H9 (cell line): ENCODE measurements at regions not wholly inside any gene's neighbourhood (a gene's known extent, or its start where the extent isn't known, plus 50 kb on each side); places are given as distances from the start of the nearest gene placed in this dataset.

Experiments
- DNase-seq: peaks from one replicate; pipeline ENCODE4 v3.0.0-alpha.2; 2017
- H2AFZ ChIP-seq: one replicate; pipeline ENCODE4 v1.6.1; 2013; ENCODE audit warnings: mild to moderate bottlenecking, low read length, control low read depth, moderate library complexity
- H2AK5ac ChIP-seq: 2 replicates; pipeline ENCODE4 v1.6.1; 2013; ENCODE audit warnings: low read length, control low read depth, mixed read lengths; ENCODE audit not compliant: insufficient read length
- H2BK120ac ChIP-seq: one replicate; pipeline ENCODE4 v1.6.1; 2013; ENCODE audit warnings: low read depth, mild to moderate bottlenecking, low read length, control low read depth, inconsistent platforms; ENCODE audit not compliant: poor library complexity, severe bottlenecking
- H2BK12ac ChIP-seq: 2 replicates; pipeline ENCODE4 v1.6.1; 2013; ENCODE audit warnings: low read length, control low read depth, mixed read lengths, low read depth; ENCODE audit not compliant: insufficient read length
- H2BK15ac ChIP-seq: 2 replicates; pipeline ENCODE4 v1.6.1; 2013; ENCODE audit warnings: low read depth, low read length, control low read depth
- H2BK20ac ChIP-seq: one replicate; pipeline ENCODE4 v1.6.1; 2013; ENCODE audit warnings: low read depth, mild to moderate bottlenecking, low read length, control low read depth, inconsistent platforms; ENCODE audit not compliant: poor library complexity, severe bottlenecking
- H2BK5ac ChIP-seq: 2 replicates; pipeline ENCODE4 v1.6.1; 2013; ENCODE audit warnings: low read length, control low read depth, mixed read lengths; ENCODE audit not compliant: insufficient read length
- H3K14ac ChIP-seq: 2 replicates; pipeline ENCODE4 v1.6.1; 2013; ENCODE audit warnings: low read length, control low read depth; ENCODE audit not compliant: insufficient read depth
- H3K18ac ChIP-seq: 2 replicates; pipeline ENCODE4 v1.6.1; 2013; ENCODE audit warnings: low read depth, mild to moderate bottlenecking, mixed read lengths, low read length, control low read depth; ENCODE audit not compliant: insufficient read length
- H3K23ac ChIP-seq: 2 replicates; pipeline ENCODE4 v1.6.1; 2013; ENCODE audit warnings: low read length, control low read depth, mixed read lengths, low read depth; ENCODE audit not compliant: insufficient read length
- H3K23me2 ChIP-seq: 2 replicates; pipeline ENCODE4 v1.6.1; 2013; ENCODE audit warnings: low read depth, mild to moderate bottlenecking, mixed read lengths, low read length, control low read depth; ENCODE audit not compliant: insufficient read length, poor library complexity, severe bottlenecking
- H3K27ac ChIP-seq: 2 replicates; pipeline ENCODE4 v1.5.1; 2013; ENCODE audit warnings: low read length, control low read depth, mixed read lengths, low read depth; ENCODE audit not compliant: insufficient read length
- H3K27me3 ChIP-seq: 2 replicates; pipeline ENCODE4 v1.6.1; 2013; ENCODE audit warnings: low read length, control low read depth, inconsistent platforms; ENCODE audit not compliant: insufficient read depth
- H3K4ac ChIP-seq: 2 replicates; pipeline ENCODE4 v1.6.1; 2013; ENCODE audit warnings: low read depth, mild to moderate bottlenecking, control low read depth, inconsistent platforms, low read length, moderate library complexity
- H3K4me1 ChIP-seq: 2 replicates; pipeline ENCODE4 v1.6.1; 2013; ENCODE audit warnings: low read length, control low read depth, inconsistent platforms; ENCODE audit not compliant: insufficient read depth
- H3K4me2 ChIP-seq: 2 replicates; pipeline ENCODE4 v1.6.1; 2013; ENCODE audit warnings: low read length, control low read depth, mixed read lengths; ENCODE audit not compliant: insufficient read length, insufficient read depth
- H3K56ac ChIP-seq: 2 replicates; pipeline ENCODE4 v1.6.1; 2013; ENCODE audit warnings: low read depth, mild to moderate bottlenecking, mixed read lengths, low read length, control low read depth; ENCODE audit not compliant: insufficient read length
- H3K79me1 ChIP-seq: 2 replicates; pipeline ENCODE4 v1.6.1; 2013; ENCODE audit warnings: low read depth, mild to moderate bottlenecking, moderate library complexity, low read length, control low read depth, inconsistent platforms; ENCODE audit not compliant: insufficient read depth, poor library complexity, severe bottlenecking
- H3K79me2 ChIP-seq: 2 replicates; pipeline ENCODE4 v1.6.1; 2013; ENCODE audit warnings: low read length, control low read depth, inconsistent platforms; ENCODE audit not compliant: insufficient read depth
- H3K9ac ChIP-seq: 2 replicates; pipeline ENCODE4 v1.6.1; 2013; ENCODE audit warnings: low read length, control low read depth, mixed read lengths; ENCODE audit not compliant: insufficient read length; ENCODE audit errors: extremely low read depth
- H3K9me3 ChIP-seq: one replicate; pipeline ENCODE4 v1.6.1; 2013; ENCODE audit warnings: low read depth, low read length, inconsistent platforms; ENCODE audit not compliant: control insufficient read depth
- H3T11ph ChIP-seq: one replicate; pipeline ENCODE4 v1.6.1; 2013; ENCODE audit warnings: mild to moderate bottlenecking, low read length, control low read depth, inconsistent platforms
- H4K20me1 ChIP-seq: one replicate; pipeline ENCODE4 v1.6.1; 2013; ENCODE audit not compliant: control insufficient read depth, insufficient read length, insufficient read depth
- H4K5ac ChIP-seq: 2 replicates; pipeline ENCODE4 v1.6.1; 2013; ENCODE audit warnings: low read depth, mild to moderate bottlenecking, mixed read lengths, low read length, control low read depth; ENCODE audit not compliant: insufficient read length
- H4K8ac ChIP-seq: replicated peaks from 2 replicates; pipeline ENCODE4 v1.6.1; 2013; ENCODE audit warnings: low read length, control low read depth, mixed read lengths, low read depth; ENCODE audit not compliant: insufficient read length
- H4K91ac ChIP-seq: 2 replicates; pipeline ENCODE4 v1.6.1; 2013; ENCODE audit warnings: low read depth, mild to moderate bottlenecking, moderate library complexity, mixed read lengths, low read length, control low read depth; ENCODE audit not compliant: insufficient read length
- H3K27ac Mint-ChIP-seq, 3 experiments: 2 replicates in 2 of 3; 3 replicates in 1 of 3; pipeline ENCODE4 v1.8.0; 2020 to 2021; ENCODE audit warnings: mixed read lengths in 3 of 3, mild to moderate bottlenecking in 1 of 3, moderate library complexity in 1 of 3
- H3K27me3 Mint-ChIP-seq: 2 replicates; pipeline ENCODE4 v1.8.0; 2021; ENCODE audit warnings: low read depth, mild to moderate bottlenecking, moderate library complexity, mixed read lengths
- H3K36me3 Mint-ChIP-seq, 3 experiments: 2 replicates in 2 of 3; 3 replicates in 1 of 3; pipeline ENCODE4 v1.8.0; 2020 to 2021; ENCODE audit warnings: low read depth in 3 of 3, mixed read lengths in 3 of 3; ENCODE audit not compliant: insufficient read depth in 1 of 3
- H3K4me1 Mint-ChIP-seq, 2 experiments: 2 replicates each; pipeline ENCODE4 v1.8.0; 2020; ENCODE audit warnings: mixed read lengths in 2 of 2
- H3K4me3 Mint-ChIP-seq, 2 experiments: 2 replicates in 1 of 2; 3 replicates in 1 of 2; pipeline ENCODE4 v1.8.0; 2020 to 2021; ENCODE audit warnings: mild to moderate bottlenecking in 2 of 2, mixed read lengths in 2 of 2, moderate library complexity in 1 of 2
- H3K9me3 Mint-ChIP-seq, 2 experiments: 2 replicates in 1 of 2; 3 replicates in 1 of 2; pipeline ENCODE4 v1.8.0; 2020; ENCODE audit warnings: mild to moderate bottlenecking in 2 of 2, mixed read lengths in 2 of 2, moderate library complexity in 1 of 2
- WGBS: extraction: QIAGEN DNeasy Blood & Tissue Kit; methylation state at CpG from one replicate; pipeline ENCODE4 v1.1.7; 2013; ENCODE audit warnings: missing lambda C conversion rate, low lambda C conversion rate, mixed read lengths; ENCODE audit not compliant: insufficient read length; ENCODE audit errors: extremely low coverage; 5-methylcytosine and 5-hydroxymethylcytosine counted together
- TF ChIP-seq, protein P1 (sequence below): fragments of 200-600 bp; sonication (generic); conservative IDR thresholded peaks from 3 replicates; pipeline ENCODE4 v1.8.0; 2021; ENCODE audit warnings: antibody characterized with exemption, mild to moderate bottlenecking

DNA sequence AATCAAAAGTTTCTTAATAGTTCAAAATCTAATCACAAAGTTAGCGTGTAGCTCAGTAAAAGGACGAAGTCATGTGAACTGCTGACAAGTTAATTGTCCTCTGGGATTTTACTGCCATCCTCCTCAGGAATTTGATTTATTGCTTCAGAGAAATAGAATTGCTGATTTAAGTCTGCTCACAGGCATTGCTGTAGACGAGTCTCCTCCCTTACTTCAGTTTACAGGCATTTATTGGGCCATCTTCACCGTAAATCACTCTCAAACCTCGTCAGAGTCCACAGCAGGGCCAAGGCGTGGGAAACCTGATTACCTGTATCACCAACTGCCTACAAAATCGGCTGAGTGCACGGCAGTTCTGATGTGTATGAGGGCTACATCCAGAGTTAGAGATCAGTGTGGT is 119.1 kb upstream of the PDE10A start:
- Histone ChIP-seq H2BK20ac (no peak overlapping the region), H3K79me1 (no peaks in the 10 kb centered on the region), H3K56ac (no peak overlapping the region), H3K4me1 (no peaks in the 10 kb centered on the region), H2BK120ac (no peak overlapping the region), H2BK5ac (no peak overlapping the region), H3K9ac (no peak overlapping the region), H3K79me2 (no peaks in the 10 kb centered on the region), H3K4me2 (no peak overlapping the region), H3K27me3 (no peaks in the 10 kb centered on the region), H3K23ac (no peak overlapping the region), H4K8ac (no peak overlapping the region), H3K9me3 (no peaks in the 10 kb centered on the region), H4K5ac (no peak overlapping the region), H2BK12ac (no peak overlapping the region), H3K23me2 (no peaks in the 10 kb centered on the region), H3T11ph (no peak overlapping the region), H3K27ac (no peak overlapping the region), H3K14ac (no peak overlapping the region), H2AK5ac (no peak overlapping the region), H4K20me1 (no peaks in the 10 kb centered on the region), H3K18ac (no peak overlapping the region), H2BK15ac (no peak overlapping the region), H2AFZ (no peak overlapping the region), H4K91ac (no peak overlapping the region), H3K4ac (no peak overlapping the region)
- H3K9me3 Mint-ChIP-seq: no peaks in the 10 kb centered on the region
- TF ChIP-seq, protein P1, sequence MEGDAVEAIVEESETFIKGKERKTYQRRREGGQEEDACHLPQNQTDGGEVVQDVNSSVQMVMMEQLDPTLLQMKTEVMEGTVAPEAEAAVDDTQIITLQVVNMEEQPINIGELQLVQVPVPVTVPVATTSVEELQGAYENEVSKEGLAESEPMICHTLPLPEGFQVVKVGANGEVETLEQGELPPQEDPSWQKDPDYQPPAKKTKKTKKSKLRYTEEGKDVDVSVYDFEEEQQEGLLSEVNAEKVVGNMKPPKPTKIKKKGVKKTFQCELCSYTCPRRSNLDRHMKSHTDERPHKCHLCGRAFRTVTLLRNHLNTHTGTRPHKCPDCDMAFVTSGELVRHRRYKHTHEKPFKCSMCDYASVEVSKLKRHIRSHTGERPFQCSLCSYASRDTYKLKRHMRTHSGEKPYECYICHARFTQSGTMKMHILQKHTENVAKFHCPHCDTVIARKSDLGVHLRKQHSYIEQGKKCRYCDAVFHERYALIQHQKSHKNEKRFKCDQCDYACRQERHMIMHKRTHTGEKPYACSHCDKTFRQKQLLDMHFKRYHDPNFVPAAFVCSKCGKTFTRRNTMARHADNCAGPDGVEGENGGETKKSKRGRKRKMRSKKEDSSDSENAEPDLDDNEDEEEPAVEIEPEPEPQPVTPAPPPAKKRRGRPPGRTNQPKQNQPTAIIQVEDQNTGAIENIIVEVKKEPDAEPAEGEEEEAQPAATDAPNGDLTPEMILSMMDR: no peak
- WGBS: no CpG with 5 or more reads among the region's 8 CpGs
- H3K4me1 Mint-ChIP-seq: peaks cover 4 to 9% of the 10 kb centered on the region in 2 experiments
- no peak for DNase-seq
- H3K27me3 Mint-ChIP-seq: peaks cover 2% of the 10 kb centered on the region; the same call in 1 of the 2 replicates
- H3K4me3 Mint-ChIP-seq: no peak overlapping the region
- H3K27ac Mint-ChIP-seq: no peak overlapping the region
- no peaks in the 10 kb centered on the region for H3K36me3 Mint-ChIP-seq
